ENCODE measurements at regions not wholly inside any gene's neighbourhood (a gene's known extent, or its start where the extent isn't known, plus 50 kb on each side); places are given as distances from the start of the nearest gene placed in this dataset.

DNA sequence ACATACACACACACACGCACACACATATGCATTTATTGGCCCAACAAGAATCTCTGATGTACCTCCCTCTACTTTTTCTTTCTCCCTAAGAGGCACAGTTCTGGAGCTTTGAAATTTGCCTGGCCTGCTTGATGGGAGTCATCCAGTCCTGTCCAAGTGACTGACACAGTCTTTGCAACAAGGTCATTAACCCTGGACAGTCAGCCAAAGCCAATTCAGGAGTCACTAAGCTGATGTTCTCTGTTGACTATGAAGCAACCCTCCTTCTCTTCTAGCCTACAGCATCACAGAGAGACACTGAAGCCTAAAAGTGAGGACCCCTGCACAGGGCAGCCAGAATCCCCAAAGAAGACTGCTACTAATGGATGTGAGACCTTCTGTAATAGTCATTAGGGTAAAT, 123.1 kb downstream of the HHIPL2 start:
- DNase-seq, result no peak
- Histone ChIP-seq H3K9me3 (ENCODE audit: low read length) (no peaks in the 10 kb centered on the region), H3K4me2 (ENCODE audit: low read depth, low read length, poor library complexity, severe bottlenecking) (no peak overlapping the region), H3K36me3 (ENCODE audit: insufficient read depth, low read length) (no peaks in the 10 kb centered on the region), H3K4me3 (ENCODE audit: low read length) (no peak overlapping the region), H3K27ac (ENCODE audit: low read length) (no peak overlapping the region), H3K9ac (ENCODE audit: low read length) (no peak overlapping the region), H3K79me2 (ENCODE audit: low read length) (no peaks in the 10 kb centered on the region), H4K20me1 (ENCODE audit: insufficient read depth, low read depth, low read length) (no peaks in the 10 kb centered on the region), H3K27me3 (ENCODE audit: low read length) (no peaks in the 10 kb centered on the region), H3K9me2 (replicated peaks; ENCODE audit: insufficient read depth, low read length) (no peaks in the 10 kb centered on the region), H2AFZ (ENCODE audit: low read length) (no peak overlapping the region), H3K4me1 (ENCODE audit: low read length) (no peaks in the 10 kb centered on the region)

DNA sequence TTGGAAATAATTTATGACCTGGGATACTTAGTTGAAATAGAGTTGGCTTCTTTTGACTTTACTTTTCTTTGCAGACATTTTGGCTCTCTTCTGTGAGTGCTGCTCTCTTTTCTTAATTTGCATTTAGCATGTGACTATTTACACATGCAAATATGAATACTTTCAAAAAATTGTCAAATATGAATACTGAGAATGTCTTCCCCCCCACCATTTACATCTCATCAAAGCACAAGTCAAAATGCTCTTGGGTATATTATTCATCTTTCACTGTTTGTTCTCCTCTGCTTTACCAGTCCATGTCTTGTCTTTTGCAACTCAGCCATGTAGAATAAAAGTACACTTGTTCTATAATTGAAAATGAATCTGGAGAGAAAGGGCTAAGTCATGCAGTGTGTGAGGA, 126.5 kb downstream of the HHIPL2 start:
- Histone ChIP-seq H3K36me3 (ENCODE audit: insufficient read depth, low read length) (no peaks in the 10 kb centered on the region), H4K20me1 (ENCODE audit: insufficient read depth, low read depth, low read length) (no peaks in the 10 kb centered on the region), H3K27me3 (ENCODE audit: low read length) (no peaks in the 10 kb centered on the region), H3K9me2 (replicated peaks; ENCODE audit: insufficient read depth, low read length) (no peaks in the 10 kb centered on the region), H3K4me2 (ENCODE audit: low read depth, low read length, poor library complexity, severe bottlenecking) (no peak overlapping the region), H3K79me2 (ENCODE audit: low read length) (no peaks in the 10 kb centered on the region), H3K9ac (ENCODE audit: low read length) (no peak overlapping the region), H3K4me1 (ENCODE audit: low read length) (no peaks in the 10 kb centered on the region), H3K27ac (ENCODE audit: low read length) (no peak overlapping the region), H2AFZ (ENCODE audit: low read length) (no peak overlapping the region), H3K4me3 (ENCODE audit: low read length) (no peak overlapping the region), H3K9me3 (ENCODE audit: low read length) (no peaks in the 10 kb centered on the region)
- DNase-seq, result no peak

DNA sequence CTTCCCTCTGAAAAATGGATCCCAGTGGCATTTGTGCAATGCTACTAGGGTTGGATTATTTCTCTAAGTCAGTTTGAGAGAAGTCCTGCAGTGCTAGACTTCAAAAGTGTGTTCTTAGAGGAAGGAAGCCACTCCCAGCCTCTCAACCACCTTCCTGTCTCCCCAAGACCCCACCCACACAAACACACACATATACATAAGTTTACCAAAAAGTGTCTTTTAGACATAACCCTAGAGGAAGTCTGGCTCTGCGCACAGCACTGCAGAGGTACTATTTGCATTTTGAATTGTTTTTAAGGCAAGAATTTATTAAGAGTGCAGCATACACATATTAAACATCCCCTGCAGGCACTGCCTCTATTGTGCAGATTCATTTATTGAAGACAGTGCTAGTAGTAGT, 127.3 kb downstream of the HHIPL2 start:
- H4K20me1 ChIP-seq (ENCODE audit: insufficient read depth, low read depth, low read length), result no peaks in the 10 kb centered on the region
- no peak overlapping the region for H2AFZ ChIP-seq (ENCODE audit: low read length)
- H3K27me3 ChIP-seq (ENCODE audit: low read length), result no peaks in the 10 kb centered on the region
- DNase-seq, result no peak
- no peaks in the 10 kb centered on the region for H3K79me2 ChIP-seq (ENCODE audit: low read length)
- H3K4me1 ChIP-seq (ENCODE audit: low read length), result no peaks in the 10 kb centered on the region
- H3K4me2 ChIP-seq (ENCODE audit: low read depth, low read length, poor library complexity, severe bottlenecking), result no peak overlapping the region
- no peak overlapping the region for H3K9ac ChIP-seq (ENCODE audit: low read length)
- no peaks in the 10 kb centered on the region for H3K9me2 ChIP-seq (replicated peaks; ENCODE audit: insufficient read depth, low read length)
- no peaks in the 10 kb centered on the region for H3K9me3 ChIP-seq (ENCODE audit: low read length)
- H3K27ac ChIP-seq (ENCODE audit: low read length), result no peak overlapping the region
- H3K36me3 ChIP-seq (ENCODE audit: insufficient read depth, low read length), result no peaks in the 10 kb centered on the region
- no peak overlapping the region for H3K4me3 ChIP-seq (ENCODE audit: low read length)

DNA sequence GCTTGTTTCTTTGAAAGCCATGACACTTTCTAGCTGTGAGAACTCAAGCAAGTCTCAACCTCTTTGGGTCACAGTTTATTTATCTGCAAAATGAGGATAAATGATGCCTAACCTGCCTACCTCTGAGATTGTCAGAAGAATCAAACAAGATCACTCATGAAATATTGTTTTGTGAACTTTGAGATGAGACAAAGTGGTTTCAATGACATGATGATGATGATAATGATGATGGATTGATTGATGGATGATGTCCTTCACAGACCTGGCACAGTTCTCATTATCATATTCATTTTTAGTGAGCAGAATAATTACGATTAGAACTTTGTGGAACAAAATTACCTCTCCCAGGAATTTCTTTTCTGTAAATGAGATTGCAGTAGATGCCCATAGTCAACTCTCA, 129.2 kb downstream of the HHIPL2 start:
- H3K9me2 ChIP-seq (replicated peaks; ENCODE audit: insufficient read depth, low read length), result no peaks in the 10 kb centered on the region
- no peak overlapping the region for H3K4me3 ChIP-seq (ENCODE audit: low read length)
- no peak overlapping the region for H3K27ac ChIP-seq (ENCODE audit: low read length)
- no peak overlapping the region for H2AFZ ChIP-seq (ENCODE audit: low read length)
- H4K20me1 ChIP-seq (ENCODE audit: insufficient read depth, low read depth, low read length), result no peaks in the 10 kb centered on the region
- H3K4me2 ChIP-seq (ENCODE audit: low read depth, low read length, poor library complexity, severe bottlenecking), result no peak overlapping the region
- no peaks in the 10 kb centered on the region for H3K27me3 ChIP-seq (ENCODE audit: low read length)
- no peaks in the 10 kb centered on the region for H3K36me3 ChIP-seq (ENCODE audit: insufficient read depth, low read length)
- no peak overlapping the region for H3K9ac ChIP-seq (ENCODE audit: low read length)
- DNase-seq, result no peak
- H3K4me1 ChIP-seq (ENCODE audit: low read length), result no peaks in the 10 kb centered on the region
- H3K9me3 ChIP-seq (ENCODE audit: low read length), result no peaks in the 10 kb centered on the region
- H3K79me2 ChIP-seq (ENCODE audit: low read length), result no peaks in the 10 kb centered on the region

DNA sequence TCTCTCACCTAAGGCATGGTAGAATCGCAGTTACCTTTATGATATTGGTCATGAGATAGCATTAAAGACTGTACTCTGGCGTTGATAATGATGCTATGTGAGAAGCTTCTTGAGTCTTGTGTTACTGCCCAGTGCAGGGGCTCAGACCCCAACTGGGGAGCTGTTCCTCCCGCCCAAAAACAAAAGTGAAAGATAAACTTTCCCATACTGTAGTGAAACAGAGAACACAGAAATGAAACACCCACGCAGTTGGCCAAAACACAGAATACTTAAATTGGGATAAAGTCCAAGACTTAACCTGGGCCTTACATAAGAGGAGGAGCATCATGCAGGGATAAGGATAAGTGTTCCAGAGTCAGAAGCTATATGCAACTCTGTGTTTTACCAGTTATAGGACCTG, 130.6 kb downstream of the HHIPL2 start:
- no peaks in the 10 kb centered on the region for H3K36me3 ChIP-seq (ENCODE audit: insufficient read depth, low read length)
- H3K4me1 ChIP-seq (ENCODE audit: low read length), result no peaks in the 10 kb centered on the region
- DNase-seq, result no peak
- no peak overlapping the region for H2AFZ ChIP-seq (ENCODE audit: low read length)
- no peak overlapping the region for H3K9ac ChIP-seq (ENCODE audit: low read length)
- H3K4me3 ChIP-seq (ENCODE audit: low read length), result no peak overlapping the region
- H3K4me2 ChIP-seq (ENCODE audit: low read depth, low read length, poor library complexity, severe bottlenecking), result no peak overlapping the region
- no peaks in the 10 kb centered on the region for H3K9me3 ChIP-seq (ENCODE audit: low read length)
- no peaks in the 10 kb centered on the region for H3K27me3 ChIP-seq (ENCODE audit: low read length)
- no peaks in the 10 kb centered on the region for H3K79me2 ChIP-seq (ENCODE audit: low read length)
- no peak overlapping the region for H3K27ac ChIP-seq (ENCODE audit: low read length)
- no peaks in the 10 kb centered on the region for H3K9me2 ChIP-seq (replicated peaks; ENCODE audit: insufficient read depth, low read length)
- H4K20me1 ChIP-seq (ENCODE audit: insufficient read depth, low read depth, low read length), result no peaks in the 10 kb centered on the region

DNA sequence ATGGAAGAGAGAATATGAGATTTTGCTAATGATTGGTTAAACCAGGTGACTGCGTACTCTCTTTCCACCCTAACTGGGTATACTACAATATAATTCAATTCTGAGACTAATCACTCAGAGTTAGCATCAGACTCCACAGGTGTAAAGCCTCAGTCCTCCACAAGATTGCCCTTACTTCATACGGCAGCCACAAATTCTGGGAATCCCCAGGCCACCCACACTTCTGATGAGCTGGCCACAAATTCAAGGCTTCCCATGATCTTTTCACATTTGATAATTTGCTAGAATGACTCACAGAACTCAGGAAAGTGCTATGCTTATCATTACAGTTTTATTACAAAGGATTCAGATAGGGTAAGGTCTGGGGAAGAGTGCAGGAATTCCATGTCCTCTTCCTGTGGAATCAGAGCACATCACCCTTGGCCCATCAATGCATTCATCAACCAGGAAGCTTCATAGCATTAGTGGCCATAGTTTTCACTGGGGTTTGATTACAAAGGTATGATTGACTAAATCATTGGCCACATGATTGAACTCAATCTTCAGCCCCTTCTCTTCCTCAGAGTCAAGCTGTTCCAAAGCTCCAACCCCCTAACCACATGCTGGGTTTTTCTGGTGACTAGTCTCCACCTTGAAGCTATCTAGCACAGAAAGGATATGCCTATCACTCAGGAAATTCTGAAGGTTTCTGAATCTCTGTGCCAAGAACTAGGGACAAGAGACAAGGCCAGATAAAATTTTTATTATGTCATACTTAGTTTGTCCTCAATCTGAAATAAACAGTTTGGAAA, 131.7 kb downstream of the HHIPL2 start:
- no peak for DNase-seq
- Histone ChIP-seq H3K27me3 (ENCODE audit: low read length) (no peaks in the 10 kb centered on the region), H3K27ac (ENCODE audit: low read length) (no peak overlapping the region), H3K36me3 (ENCODE audit: insufficient read depth, low read length) (no peaks in the 10 kb centered on the region), H3K9me2 (replicated peaks; ENCODE audit: insufficient read depth, low read length) (no peaks in the 10 kb centered on the region), H3K9me3 (ENCODE audit: low read length) (no peaks in the 10 kb centered on the region), H3K4me1 (ENCODE audit: low read length) (no peaks in the 10 kb centered on the region), H3K4me3 (ENCODE audit: low read length) (no peak overlapping the region), H3K79me2 (ENCODE audit: low read length) (no peaks in the 10 kb centered on the region), H4K20me1 (ENCODE audit: insufficient read depth, low read depth, low read length) (no peaks in the 10 kb centered on the region), H3K4me2 (ENCODE audit: low read depth, low read length, poor library complexity, severe bottlenecking) (no peak overlapping the region), H2AFZ (ENCODE audit: low read length) (no peak overlapping the region), H3K9ac (ENCODE audit: low read length) (no peak overlapping the region)

DNA sequence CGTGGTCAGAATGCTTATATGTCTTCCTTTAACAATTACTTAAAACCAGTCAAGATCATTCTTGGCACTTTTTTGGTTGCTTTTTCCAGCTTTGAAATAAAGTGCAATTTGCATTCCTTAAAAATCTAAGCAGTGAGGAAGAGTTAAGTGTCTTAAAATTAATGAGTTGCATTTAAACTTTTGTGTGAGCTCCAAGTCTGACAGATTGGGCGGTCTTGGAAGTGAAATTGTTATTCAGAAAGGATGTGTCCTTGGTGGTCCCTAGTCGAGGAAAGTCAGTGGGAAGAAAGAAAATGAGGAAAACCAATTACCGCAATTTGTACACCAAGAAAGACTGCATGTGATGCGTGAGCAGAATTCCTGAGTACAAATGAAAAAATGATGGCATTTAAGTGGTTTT, 132.5 kb downstream of the HHIPL2 start:
- DNase-seq, result no peak
- no peaks in the 10 kb centered on the region for H3K27me3 ChIP-seq (ENCODE audit: low read length)
- no peak overlapping the region for H3K27ac ChIP-seq (ENCODE audit: low read length)
- no peaks in the 10 kb centered on the region for H3K79me2 ChIP-seq (ENCODE audit: low read length)
- no peak overlapping the region for H3K9ac ChIP-seq (ENCODE audit: low read length)
- H3K4me2 ChIP-seq (ENCODE audit: low read depth, low read length, poor library complexity, severe bottlenecking), result no peak overlapping the region
- H3K9me2 ChIP-seq (replicated peaks; ENCODE audit: insufficient read depth, low read length), result no peaks in the 10 kb centered on the region
- no peak overlapping the region for H2AFZ ChIP-seq (ENCODE audit: low read length)
- H3K4me3 ChIP-seq (ENCODE audit: low read length), result no peak overlapping the region
- H3K36me3 ChIP-seq (ENCODE audit: insufficient read depth, low read length), result no peaks in the 10 kb centered on the region
- no peaks in the 10 kb centered on the region for H3K9me3 ChIP-seq (ENCODE audit: low read length)
- H3K4me1 ChIP-seq (ENCODE audit: low read length), result no peaks in the 10 kb centered on the region
- no peaks in the 10 kb centered on the region for H4K20me1 ChIP-seq (ENCODE audit: insufficient read depth, low read depth, low read length)

DNA sequence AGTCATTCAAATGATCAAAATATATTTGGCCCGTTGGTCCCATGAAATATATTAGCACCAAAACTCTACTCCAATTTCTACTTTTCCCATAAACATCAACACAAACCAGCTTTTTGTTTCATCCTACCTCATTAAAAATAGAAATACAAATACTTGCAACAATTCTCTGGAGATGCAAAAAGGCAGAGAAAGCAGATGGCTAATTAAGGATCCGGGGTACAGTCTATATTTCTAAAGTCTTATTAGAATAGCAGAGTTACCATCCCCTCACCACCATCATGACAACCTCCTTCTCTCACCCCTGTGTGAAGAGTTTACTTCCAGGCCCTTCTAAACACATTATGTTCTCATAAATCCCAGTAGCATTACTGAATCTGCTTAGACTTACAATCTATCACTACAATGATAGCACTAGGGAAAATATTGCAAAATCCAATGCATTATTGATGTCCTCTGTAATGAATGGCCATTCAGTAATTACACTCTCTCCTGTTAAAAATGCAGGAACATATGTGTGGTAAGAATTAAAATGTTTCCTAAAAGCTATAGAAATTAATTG, 133.8 kb downstream of the HHIPL2 start:
- no peaks in the 10 kb centered on the region for H3K36me3 ChIP-seq (ENCODE audit: insufficient read depth, low read length)
- H3K4me3 ChIP-seq (ENCODE audit: low read length), result no peak overlapping the region
- no peaks in the 10 kb centered on the region for H3K9me2 ChIP-seq (replicated peaks; ENCODE audit: insufficient read depth, low read length)
- H3K9me3 ChIP-seq (ENCODE audit: low read length), result no peaks in the 10 kb centered on the region
- no peak overlapping the region for H3K27ac ChIP-seq (ENCODE audit: low read length)
- H3K27me3 ChIP-seq (ENCODE audit: low read length), result no peaks in the 10 kb centered on the region
- H4K20me1 ChIP-seq (ENCODE audit: insufficient read depth, low read depth, low read length), result no peaks in the 10 kb centered on the region
- no peaks in the 10 kb centered on the region for H3K4me1 ChIP-seq (ENCODE audit: low read length)
- DNase-seq, result no peak
- no peak overlapping the region for H3K4me2 ChIP-seq (ENCODE audit: low read depth, low read length, poor library complexity, severe bottlenecking)
- no peak overlapping the region for H2AFZ ChIP-seq (ENCODE audit: low read length)
- H3K9ac ChIP-seq (ENCODE audit: low read length), result no peak overlapping the region
- H3K79me2 ChIP-seq (ENCODE audit: low read length), result no peaks in the 10 kb centered on the region

Measured in Karpas-422 (cell line).